ENCODE measurements at regions not wholly inside any gene's neighbourhood (a gene's known extent, or its start where the extent isn't known, plus 50 kb on each side); places are given as distances from the start of the nearest gene placed in this dataset.

DNA sequence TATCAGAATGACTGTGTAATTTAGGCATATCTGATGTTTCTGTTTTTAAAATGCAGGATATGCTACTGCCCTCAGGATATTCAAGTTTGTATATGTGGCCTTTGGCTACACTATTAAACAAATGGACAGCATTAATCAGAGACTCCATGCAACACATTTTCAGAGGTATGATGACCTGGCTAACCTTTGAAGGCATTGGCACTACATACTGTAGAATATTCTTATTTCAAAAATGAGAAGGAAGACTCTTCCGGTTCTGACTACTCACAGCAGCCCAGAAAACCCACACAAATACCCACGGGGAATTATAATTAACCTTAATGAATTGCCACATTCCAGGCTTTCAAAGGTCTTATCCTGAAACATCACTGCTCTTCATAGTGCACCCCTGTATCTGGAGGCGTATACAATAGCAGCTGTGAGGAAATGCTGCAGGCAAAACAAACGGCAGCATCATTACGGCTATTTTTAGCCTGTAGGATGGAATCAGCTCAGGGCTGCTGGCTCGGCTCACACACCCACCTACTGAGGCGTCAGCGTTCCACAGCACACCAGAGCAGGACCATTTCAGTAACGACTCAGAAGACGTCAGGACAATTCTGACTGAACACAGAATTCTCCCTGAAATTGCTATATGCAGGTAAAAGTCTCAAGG, 648.5 kb downstream of the RPS29 start:
- TF ChIP-seq, protein P1, sequence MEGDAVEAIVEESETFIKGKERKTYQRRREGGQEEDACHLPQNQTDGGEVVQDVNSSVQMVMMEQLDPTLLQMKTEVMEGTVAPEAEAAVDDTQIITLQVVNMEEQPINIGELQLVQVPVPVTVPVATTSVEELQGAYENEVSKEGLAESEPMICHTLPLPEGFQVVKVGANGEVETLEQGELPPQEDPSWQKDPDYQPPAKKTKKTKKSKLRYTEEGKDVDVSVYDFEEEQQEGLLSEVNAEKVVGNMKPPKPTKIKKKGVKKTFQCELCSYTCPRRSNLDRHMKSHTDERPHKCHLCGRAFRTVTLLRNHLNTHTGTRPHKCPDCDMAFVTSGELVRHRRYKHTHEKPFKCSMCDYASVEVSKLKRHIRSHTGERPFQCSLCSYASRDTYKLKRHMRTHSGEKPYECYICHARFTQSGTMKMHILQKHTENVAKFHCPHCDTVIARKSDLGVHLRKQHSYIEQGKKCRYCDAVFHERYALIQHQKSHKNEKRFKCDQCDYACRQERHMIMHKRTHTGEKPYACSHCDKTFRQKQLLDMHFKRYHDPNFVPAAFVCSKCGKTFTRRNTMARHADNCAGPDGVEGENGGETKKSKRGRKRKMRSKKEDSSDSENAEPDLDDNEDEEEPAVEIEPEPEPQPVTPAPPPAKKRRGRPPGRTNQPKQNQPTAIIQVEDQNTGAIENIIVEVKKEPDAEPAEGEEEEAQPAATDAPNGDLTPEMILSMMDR (conservative IDR thresholded peaks at IDR 0.05; ENCODE audit: control insufficient read depth, insufficient read depth, low read depth, low read length), result no peak
- DNase-seq (ENCODE audit: low read depth), result peak; percentile 36
- no peak overlapping the region for H3K4me3 ChIP-seq (ENCODE audit: control insufficient read depth, low read depth, low read length)

DNA sequence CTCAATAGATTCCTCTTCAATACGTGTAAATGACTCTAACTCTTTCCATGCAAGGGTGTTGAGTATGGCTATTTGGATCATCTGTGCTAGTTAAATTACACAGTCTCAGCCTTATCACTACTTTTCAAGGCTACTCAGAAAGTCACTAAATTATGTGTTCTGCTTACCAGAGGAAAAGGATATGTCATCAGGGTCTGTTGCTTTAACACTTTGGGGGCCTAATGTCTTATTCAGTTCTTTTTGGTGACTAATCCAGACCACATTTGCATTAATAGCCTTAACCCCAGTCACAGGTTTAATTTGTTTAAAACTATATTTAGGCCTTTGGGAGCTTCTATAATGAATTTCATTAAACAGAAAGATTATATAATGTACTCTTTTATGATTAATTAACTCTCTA, 649.3 kb downstream of the RPS29 start:
- DNase-seq (ENCODE audit: low read depth), result no peak
- no peak overlapping the region for H3K4me3 ChIP-seq (ENCODE audit: control insufficient read depth, low read depth, low read length)
- TF ChIP-seq, protein P1 (conservative IDR thresholded peaks at IDR 0.05; ENCODE audit: control insufficient read depth, insufficient read depth, low read depth, low read length), result no peak

DNA sequence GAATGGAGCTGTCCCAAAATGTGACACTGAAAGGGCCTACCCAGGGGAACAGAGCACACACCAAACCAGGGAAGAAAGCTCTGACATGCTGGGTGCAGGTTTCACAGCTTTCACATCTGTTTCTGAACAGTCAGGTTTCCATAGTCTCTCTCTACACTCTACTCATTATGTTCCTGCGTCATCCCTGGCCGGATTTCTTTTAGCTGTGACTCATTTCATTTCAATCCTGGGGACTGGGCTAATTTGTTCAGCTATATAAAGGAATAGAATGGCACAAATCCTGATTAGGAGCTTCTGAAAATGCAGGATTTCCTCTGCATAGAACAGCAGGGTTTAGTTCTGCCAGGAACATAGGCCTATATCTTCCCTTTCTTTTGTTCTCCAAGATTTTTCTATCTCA, 649.8 kb downstream of the RPS29 start:
- DNase-seq (ENCODE audit: low read depth), result peak; percentile 57
- H3K4me3 ChIP-seq (ENCODE audit: control insufficient read depth, low read depth, low read length), result no peak overlapping the region
- TF ChIP-seq, protein P1 (conservative IDR thresholded peaks at IDR 0.05; ENCODE audit: control insufficient read depth, insufficient read depth, low read depth, low read length), result no peak

DNA sequence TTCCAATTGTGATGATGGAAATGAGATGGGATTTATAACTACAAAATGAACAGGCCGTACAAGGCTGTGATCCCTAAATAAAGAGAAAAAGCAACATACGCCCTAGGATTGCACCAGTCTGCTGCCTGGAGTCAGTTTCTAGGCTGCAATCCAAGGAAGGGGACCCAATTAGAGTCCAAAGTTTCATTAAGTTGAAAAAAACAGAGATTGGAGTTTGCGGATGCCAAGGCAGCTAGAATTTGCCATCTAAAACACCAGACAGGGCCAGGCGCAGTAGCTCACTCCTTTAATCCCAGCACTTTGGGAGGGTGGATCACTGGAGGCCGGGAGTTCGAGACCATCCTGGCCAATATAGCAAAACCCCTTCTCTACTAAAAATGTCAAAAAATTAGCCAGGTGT, 661.0 kb downstream of the RPS29 start:
- H3K4me3 ChIP-seq (ENCODE audit: control insufficient read depth, low read depth, low read length), result no peak overlapping the region
- TF ChIP-seq, protein P1 (conservative IDR thresholded peaks at IDR 0.05; ENCODE audit: control insufficient read depth, insufficient read depth, low read depth, low read length), result no peak
- DNase-seq (ENCODE audit: low read depth), result no peak

DNA sequence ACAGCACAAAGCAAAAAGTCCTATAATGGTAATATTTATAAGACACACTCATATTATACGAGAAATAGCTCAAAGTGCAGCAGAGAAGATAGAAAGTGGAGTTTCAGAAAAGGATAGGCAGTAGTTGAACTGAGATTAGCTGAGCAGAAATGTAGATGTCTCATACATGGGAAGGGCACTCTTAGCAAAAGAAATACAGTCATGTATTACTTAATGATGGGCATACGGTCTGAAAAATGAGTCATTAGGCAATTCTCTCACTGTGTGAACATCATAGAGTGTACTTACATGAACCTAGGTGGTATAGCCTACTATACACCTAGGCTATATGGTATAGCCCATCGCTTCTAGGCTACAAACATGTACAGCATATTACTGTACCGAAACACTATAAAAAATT, 671.3 kb downstream of the RPS29 start:
- no peak for DNase-seq (ENCODE audit: low read depth)

DNA sequence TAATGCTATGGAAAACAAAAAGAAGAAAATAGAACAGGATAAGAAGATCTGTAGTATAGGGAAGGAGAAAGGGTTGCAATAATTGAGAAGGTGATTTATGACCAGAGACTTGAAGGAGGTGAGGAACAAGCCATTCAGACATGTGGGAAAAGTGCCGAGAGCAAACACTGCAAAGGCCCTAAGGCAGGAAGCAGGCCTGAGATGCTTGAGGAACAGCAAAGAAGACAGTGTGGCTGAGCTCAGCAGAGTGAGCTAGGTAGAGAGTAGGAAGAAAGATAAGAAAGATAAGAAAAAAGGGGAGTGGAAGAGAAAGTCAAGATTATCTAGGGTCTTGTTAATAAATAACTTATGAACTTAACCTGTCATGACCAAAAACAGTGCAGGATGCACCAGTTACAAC, 671.8 kb downstream of the RPS29 start:
- no peak overlapping the region for H3K4me3 ChIP-seq (ENCODE audit: control insufficient read depth, low read depth, low read length)
- TF ChIP-seq, protein P1 (conservative IDR thresholded peaks at IDR 0.05; ENCODE audit: control insufficient read depth, insufficient read depth, low read depth, low read length), result no peak
- DNase-seq (ENCODE audit: low read depth), result no peak

More for the DNA sequence above, 671.3 kb downstream of the RPS29 start:
- no peak overlapping the region for H3K4me3 ChIP-seq (ENCODE audit: control insufficient read depth, low read depth, low read length)
- TF ChIP-seq, protein P1 (conservative IDR thresholded peaks at IDR 0.05; ENCODE audit: control insufficient read depth, insufficient read depth, low read depth, low read length), result no peak

DNA sequence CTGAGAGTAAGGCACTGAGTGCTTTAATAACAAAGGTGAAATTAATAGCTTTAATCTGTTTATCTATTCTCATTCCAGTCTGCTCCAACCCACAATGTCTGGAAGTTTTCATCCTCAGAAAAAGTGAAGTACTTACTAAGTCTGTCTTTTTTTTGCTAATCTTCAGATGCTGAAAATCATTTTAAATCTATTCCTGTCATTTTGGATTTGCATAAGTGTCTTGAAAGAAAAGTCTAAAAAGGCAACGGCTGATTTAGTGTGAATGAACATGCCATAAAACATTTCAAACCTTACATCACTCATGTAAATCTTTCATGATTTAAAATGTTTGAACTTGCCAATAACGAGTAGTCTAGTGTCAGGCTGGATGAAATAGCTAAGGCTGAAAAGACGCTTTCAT, 685.6 kb downstream of the RPS29 start:
- TF ChIP-seq, protein P1 (conservative IDR thresholded peaks at IDR 0.05; ENCODE audit: control insufficient read depth, insufficient read depth, low read depth, low read length), result no peak
- H3K4me3 ChIP-seq (ENCODE audit: control insufficient read depth, low read depth, low read length), result no peak overlapping the region
- DNase-seq (ENCODE audit: low read depth), result no peak
